Mucosa of descending colon (tissue), 3 donors: ENCODE measurements at regions not wholly inside any gene's neighbourhood (a gene's known extent, or its start where the extent isn't known, plus 50 kb on each side); places are given as distances from the start of the nearest gene placed in this dataset.

Experiments
- ATAC-seq: fragments of 200-7000 bp; cut with Tn5 transposase; one replicate; pipeline ENCODE4 v1.9.1; 2020; ENCODE audit warnings: mild to moderate bottlenecking, moderate library complexity
- DNase-seq, 3 donors: peaks; one replicate each; pipeline ENCODE4 v3.0.0-alpha.2; 2020
- H3K36me3 ChIP-seq: fragments of 200-600 bp; one replicate; pipeline ENCODE4 v1.8.0; 2021; ENCODE audit warnings: low read depth, mild to moderate bottlenecking
- H3K4me1 ChIP-seq: fragments of 200-600 bp; one replicate; pipeline ENCODE4 v1.8.0; 2021; ENCODE audit warnings: low read depth, mild to moderate bottlenecking
- H3K4me3 ChIP-seq: fragments of 200-600 bp; one replicate; pipeline ENCODE4 v1.8.0; 2021; ENCODE audit warnings: mild to moderate bottlenecking
- H3K9me3 ChIP-seq: fragments of 200-600 bp; one replicate; pipeline ENCODE4 v1.8.0; 2021; ENCODE audit warnings: mild to moderate bottlenecking
- CTCF ChIP-seq: fragments of 200-600 bp; IDR thresholded peaks from one replicate; pipeline ENCODE4 v1.8.0; 2022; ENCODE audit warnings: antibody characterized with exemption, mild to moderate bottlenecking
- intact Hi-C, 2 donors: fragments of 100-400 bp; cut with DNase I in 1 of 2; cut with micrococcal nuclease in 1 of 2; formaldehyde crosslinking; loops; one replicate each; pipeline versions ENCODE4 v1.11.0 to v1.11.1; 2022; cut with DNase I, micrococcal nuclease
- donor health status: DM: no; HTN: no; CAD: no; lungs with moderate emphysema.
- donor health status: DM: no; HTN: no; CAD: no.
- donor health status: DM: no; HTN: yes; CAD: no.

- no peak for TF ChIP-seq CTCF
- no peak for DNase-seq
- no peak overlapping the region for H3K4me3 ChIP-seq
These were observed 274.5 kb upstream of the HSF2 start for GRCh38 chr6:122124908-122125307.

GRCh38 chr6:122126894-122127293 lies 272.6 kb upstream of the HSF2 start:
- ATAC-seq (no peak), DNase-seq (no peak)
- Histone ChIP-seq H3K36me3 (no peaks in the 10 kb centered on the region), H3K4me1 (no peaks in the 10 kb centered on the region), H3K9me3 (no peaks in the 10 kb centered on the region), H3K4me3 (no peak overlapping the region)
- TF ChIP-seq CTCF, result no peak
- intact Hi-C loops, result no loop called here

More at GRCh38 chr6:122124908-122125307, 274.5 kb upstream of the HSF2 start:
- H3K4me1 ChIP-seq, result no peaks in the 10 kb centered on the region
- intact Hi-C loops, result no loop called here
- no peaks in the 10 kb centered on the region for H3K36me3 ChIP-seq
- no peaks in the 10 kb centered on the region for H3K9me3 ChIP-seq
- ATAC-seq, result no peak

- no peak for DNase-seq
- no peak for ATAC-seq
- intact Hi-C loops, result no loop called here
- Histone ChIP-seq H3K36me3 (no peaks in the 10 kb centered on the region), H3K4me3 (no peak overlapping the region), H3K9me3 (no peaks in the 10 kb centered on the region), H3K4me1 (no peaks in the 10 kb centered on the region)
- no peak for TF ChIP-seq CTCF
These were observed 271.0 kb upstream of the HSF2 start for GRCh38 chr6:122128445-122128844.

GRCh38 chr6:122129313-122130025 lies 270.0 kb upstream of the HSF2 start:
- DNase-seq (no peak), ATAC-seq (no peak)
- TF ChIP-seq CTCF, result no peak
- Histone ChIP-seq H3K4me1 (no peaks in the 10 kb centered on the region), H3K4me3 (no peak overlapping the region), H3K36me3 (no peaks in the 10 kb centered on the region), H3K9me3 (no peaks in the 10 kb centered on the region)
- intact Hi-C loops, result no loop called here

GRCh38 chr6:122130026-122130348 lies 269.5 kb upstream of the HSF2 start:
- H3K4me1 ChIP-seq, result no peaks in the 10 kb centered on the region
- no peak for TF ChIP-seq CTCF
- intact Hi-C loops, result no loop called here
- H3K9me3 ChIP-seq, result no peaks in the 10 kb centered on the region
- no peaks in the 10 kb centered on the region for H3K36me3 ChIP-seq
- DNase-seq, result no peak
- no peak for ATAC-seq
- no peak overlapping the region for H3K4me3 ChIP-seq

GRCh38 chr6:122130518-122130917 lies 268.9 kb upstream of the HSF2 start:
- no peaks in the 10 kb centered on the region for H3K36me3 ChIP-seq
- no peak for DNase-seq
- no peak for ATAC-seq
- intact Hi-C loops, result no loop called here
- no peaks in the 10 kb centered on the region for H3K4me1 ChIP-seq
- no peak overlapping the region for H3K4me3 ChIP-seq
- H3K9me3 ChIP-seq, result no peaks in the 10 kb centered on the region
- TF ChIP-seq CTCF, result no peak
